Transverse colon (tissue), 4 donors: ENCODE measurements at regions not wholly inside any gene's neighbourhood (a gene's known extent, or its start where the extent isn't known, plus 50 kb on each side); places are given as distances from the start of the nearest gene placed in this dataset.

ENCODE experiments used
- DNase-seq: peaks from one replicate; pipeline ENCODE4 v3.0.0-alpha.2; 2019
- H3K27ac ChIP-seq, 4 donors: fragments of 200-600 bp; sonication (generic); 2 replicates each; pipeline ENCODE4 v1.5.1; 2016 to 2018; ENCODE audit warnings: inconsistent platforms in 4 of 4
- H3K27me3 ChIP-seq: fragments of 200-600 bp; sonication (generic); 2 replicates; pipeline ENCODE4 v1.5.1; 2017; ENCODE audit warnings: inconsistent platforms
- H3K36me3 ChIP-seq, 4 donors: fragments of 200-600 bp; sonication (generic); 2 replicates each; pipeline ENCODE4 v1.5.1; 2017 to 2019; ENCODE audit warnings: inconsistent platforms in 4 of 4
- H3K4me1 ChIP-seq, 4 donors: fragments of 200-600 bp; sonication (generic); 2 replicates each; pipeline ENCODE4 v1.5.1; 2017 to 2020; ENCODE audit warnings: inconsistent platforms in 4 of 4
- H3K4me3 ChIP-seq, 4 donors: fragments of 200-600 bp; sonication (generic); 1 replicate in 1 of 4; 2 replicates in 3 of 4; pipeline versions ENCODE4 v1.5.1 to v1.6.1; 2017 to 2019; ENCODE audit warnings: inconsistent platforms in 4 of 4
- H3K9me3 ChIP-seq, 2 donors: fragments of 200-600 bp; sonication (generic); 2 replicates each; pipeline ENCODE4 v1.5.1; 2017 to 2019; ENCODE audit warnings: inconsistent platforms in 2 of 2
- CTCF ChIP-seq, 5 experiments: fragments of 200-600 bp in 3 of 5; fragments of 450-650 bp in 2 of 5; sonication (generic) in 3 of 5; IDR thresholded peaks; 1 replicate in 2 of 5; 2 replicates in 3 of 5; pipeline ENCODE4 v1.5.1; 2016 to 2017; ENCODE audit warnings: antibody characterized with exemption in 5 of 5, inconsistent platforms in 3 of 5, mild to moderate bottlenecking in 2 of 5, moderate library complexity in 1 of 5
- EP300 ChIP-seq: sonication (generic); formaldehyde crosslinking; IDR thresholded peaks from one replicate; pipeline ENCODE4 v1.6.1; 2017; ENCODE audit warnings: antibody characterized with exemption, low read depth
- POLR2A ChIP-seq: fragments of 450-650 bp; IDR thresholded peaks from one replicate; pipeline ENCODE4 v1.6.1; 2016; ENCODE audit warnings: antibody characterized with exemption, mild to moderate bottlenecking, moderate library complexity
- POLR2AphosphoS5 ChIP-seq, 3 donors: sonication (generic); formaldehyde crosslinking; IDR thresholded peaks; one replicate each; pipeline ENCODE4 v1.6.1; 2016; ENCODE audit warnings: antibody characterized with exemption in 3 of 3
- WGBS, 2 donors: methylation state at CpG; one replicate each; pipeline ENCODE4 v1.1.5; 2018; ENCODE audit warnings: low coverage in 1 of 2; 5-methylcytosine and 5-hydroxymethylcytosine counted together
- in situ Hi-C, 4 donors: fragments of 200-750 bp; cut with MboI; loops; one replicate each; pipeline versions ENCODE4 v1.15.0 to v1.15.1; 2017; ENCODE audit warnings: low sequenced_read_pairs in 3 of 4, low pct_ligation_motif_present in 1 of 4, low pct_unique_long_range_greater_than_20kb in 1 of 4
- intact Hi-C: fragments of 100-400 bp; cut with DNase I; formaldehyde crosslinking; loops from one replicate; pipeline ENCODE4 v1.15.1; 2023; ENCODE audit warnings: low total_unique reads

- in situ Hi-C loops, result no loop called here
- H3K4me1 ChIP-seq, result peaks cover 0 to 5% (median 0%) of the 10 kb centered on the region in 4 donors
Observed at GRCh38 chr4:142923619-142924018, 77.5 kb upstream of the INPP4B start.

GRCh38 chr4:142925161-142925560, 79.1 kb upstream of the INPP4B start:
- in situ Hi-C loops, result no loop called here
- intact Hi-C loops, result no loop called here
- H3K27ac ChIP-seq, result peak overlapping the region in 3 of 4 donors; percentile 9 to 45 (median 27)
- no peak for DNase-seq
- WGBS, 2 donors, result 48 to 50% methylated on average over 1 of the region's 1 CpG
- no peaks in the 10 kb centered on the region for H3K27me3 ChIP-seq
- no peak overlapping the region for H3K4me3 ChIP-seq
- peaks cover 0 to 5% (median 0%) of the 10 kb centered on the region in 4 donors for H3K4me1 ChIP-seq
- H3K36me3 ChIP-seq, result no peaks in the 10 kb centered on the region
- no peaks in the 10 kb centered on the region for H3K9me3 ChIP-seq
- TF ChIP-seq POLR2A (no peak), POLR2AphosphoS5 (IDR thresholded peaks at IDR 0.05) (no peak), CTCF (IDR thresholded peaks at IDR 0.05) (no peak), EP300 (no peak)

More at GRCh38 chr4:142923619-142924018, 77.5 kb upstream of the INPP4B start:
- no peaks in the 10 kb centered on the region for H3K9me3 ChIP-seq
- no peak for DNase-seq
- intact Hi-C loops, result no loop called here
- H3K27me3 ChIP-seq, result no peaks in the 10 kb centered on the region
- TF ChIP-seq EP300 (no peak), CTCF (IDR thresholded peaks at IDR 0.05) (no peak), POLR2A (no peak), POLR2AphosphoS5 (IDR thresholded peaks at IDR 0.05) (no peak)
- H3K36me3 ChIP-seq, result no peaks in the 10 kb centered on the region
- H3K4me3 ChIP-seq, result no peak overlapping the region
- H3K27ac ChIP-seq, result peak overlapping the region in 2 of 4 donors; percentile 49 to 51

- 50% methylated on average over 1 of the region's 1 CpG; no CpG with 5 or more reads in 1 of the 2 donors for WGBS, 2 donors
- no peaks in the 10 kb centered on the region for H3K9me3 ChIP-seq
- intact Hi-C loops, result no loop called here
Observed at GRCh38 chr4:142927721-142928120, 81.6 kb upstream of the INPP4B start.

GRCh38 chr4:142929526-142929925, 83.4 kb upstream of the INPP4B start:
- no peak overlapping the region for H3K27ac ChIP-seq
- intact Hi-C loops (no loop called here), in situ Hi-C loops (no loop called here)
- H3K4me1 ChIP-seq, result no peaks in the 10 kb centered on the region
- H3K9me3 ChIP-seq, result no peaks in the 10 kb centered on the region
- no peaks in the 10 kb centered on the region for H3K36me3 ChIP-seq
- no peak for TF ChIP-seq POLR2A
- no peak for TF ChIP-seq CTCF (IDR thresholded peaks at IDR 0.05)
- no peak for TF ChIP-seq POLR2AphosphoS5 (IDR thresholded peaks at IDR 0.05)
- TF ChIP-seq EP300, result no peak
- H3K4me3 ChIP-seq, result no peak overlapping the region
- no peaks in the 10 kb centered on the region for H3K27me3 ChIP-seq
- DNase-seq, result no peak
- 62 to 70% methylated on average over 3 of the region's 3 CpGs for WGBS, 2 donors

More at GRCh38 chr4:142927721-142928120, 81.6 kb upstream of the INPP4B start:
- Histone ChIP-seq H3K27me3 (no peaks in the 10 kb centered on the region), H3K4me1 (peaks cover 0 to 5% (median 0%) of the 10 kb centered on the region in 4 donors), H3K27ac (peak overlapping the region in 3 of 4 donors; percentile 37 to 62 (median 44)), H3K4me3 (no peak overlapping the region), H3K36me3 (no peaks in the 10 kb centered on the region)
- no peak for DNase-seq
- no peak for TF ChIP-seq CTCF (IDR thresholded peaks at IDR 0.05)
- TF ChIP-seq POLR2A, result no peak
- TF ChIP-seq POLR2AphosphoS5 (IDR thresholded peaks at IDR 0.05), result no peak
- no peak for TF ChIP-seq EP300
- in situ Hi-C loops, result no loop called here
